Body of pancreas (tissue), 4 donors: ENCODE measurements at regions not wholly inside any gene's neighbourhood (a gene's known extent, or its start where the extent isn't known, plus 50 kb on each side); places are given as distances from the start of the nearest gene placed in this dataset.

Source experiments
- POLR2A ChIP-seq, 3 donors: fragments of 450-650 bp; IDR thresholded peaks; one replicate each; pipeline ENCODE4 v1.6.1; 2016; ENCODE audit warnings: antibody characterized with exemption in 3 of 3, mild to moderate bottlenecking in 2 of 3
- TF ChIP-seq, protein P1 (sequence below), 7 experiments: fragments of 450-650 bp in 4 of 7; fragments of 200-600 bp in 3 of 7; sonication (generic) in 3 of 7; IDR thresholded peaks; one replicate each; pipeline ENCODE4 v1.5.1; 2016 to 2019; ENCODE audit warnings: antibody characterized with exemption in 7 of 7

- TF ChIP-seq, protein P1, sequence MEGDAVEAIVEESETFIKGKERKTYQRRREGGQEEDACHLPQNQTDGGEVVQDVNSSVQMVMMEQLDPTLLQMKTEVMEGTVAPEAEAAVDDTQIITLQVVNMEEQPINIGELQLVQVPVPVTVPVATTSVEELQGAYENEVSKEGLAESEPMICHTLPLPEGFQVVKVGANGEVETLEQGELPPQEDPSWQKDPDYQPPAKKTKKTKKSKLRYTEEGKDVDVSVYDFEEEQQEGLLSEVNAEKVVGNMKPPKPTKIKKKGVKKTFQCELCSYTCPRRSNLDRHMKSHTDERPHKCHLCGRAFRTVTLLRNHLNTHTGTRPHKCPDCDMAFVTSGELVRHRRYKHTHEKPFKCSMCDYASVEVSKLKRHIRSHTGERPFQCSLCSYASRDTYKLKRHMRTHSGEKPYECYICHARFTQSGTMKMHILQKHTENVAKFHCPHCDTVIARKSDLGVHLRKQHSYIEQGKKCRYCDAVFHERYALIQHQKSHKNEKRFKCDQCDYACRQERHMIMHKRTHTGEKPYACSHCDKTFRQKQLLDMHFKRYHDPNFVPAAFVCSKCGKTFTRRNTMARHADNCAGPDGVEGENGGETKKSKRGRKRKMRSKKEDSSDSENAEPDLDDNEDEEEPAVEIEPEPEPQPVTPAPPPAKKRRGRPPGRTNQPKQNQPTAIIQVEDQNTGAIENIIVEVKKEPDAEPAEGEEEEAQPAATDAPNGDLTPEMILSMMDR (IDR thresholded peaks at IDR 0.05): no peak
- TF ChIP-seq POLR2A (IDR thresholded peaks at IDR 0.05): no peak
These were observed 51.1 kb upstream of the POLG start for GRCh38 chr15:89385596-89386331.
